DMS53 (cell line): ENCODE measurements at regions not wholly inside any gene's neighbourhood (a gene's known extent, or its start where the extent isn't known, plus 50 kb on each side); places are given as distances from the start of the nearest gene placed in this dataset.

ENCODE experiments used
- DNase-seq: peaks from one replicate; lab custom pipeline; 2025; lab: John Stamatoyannopoulos, UW

DNA sequence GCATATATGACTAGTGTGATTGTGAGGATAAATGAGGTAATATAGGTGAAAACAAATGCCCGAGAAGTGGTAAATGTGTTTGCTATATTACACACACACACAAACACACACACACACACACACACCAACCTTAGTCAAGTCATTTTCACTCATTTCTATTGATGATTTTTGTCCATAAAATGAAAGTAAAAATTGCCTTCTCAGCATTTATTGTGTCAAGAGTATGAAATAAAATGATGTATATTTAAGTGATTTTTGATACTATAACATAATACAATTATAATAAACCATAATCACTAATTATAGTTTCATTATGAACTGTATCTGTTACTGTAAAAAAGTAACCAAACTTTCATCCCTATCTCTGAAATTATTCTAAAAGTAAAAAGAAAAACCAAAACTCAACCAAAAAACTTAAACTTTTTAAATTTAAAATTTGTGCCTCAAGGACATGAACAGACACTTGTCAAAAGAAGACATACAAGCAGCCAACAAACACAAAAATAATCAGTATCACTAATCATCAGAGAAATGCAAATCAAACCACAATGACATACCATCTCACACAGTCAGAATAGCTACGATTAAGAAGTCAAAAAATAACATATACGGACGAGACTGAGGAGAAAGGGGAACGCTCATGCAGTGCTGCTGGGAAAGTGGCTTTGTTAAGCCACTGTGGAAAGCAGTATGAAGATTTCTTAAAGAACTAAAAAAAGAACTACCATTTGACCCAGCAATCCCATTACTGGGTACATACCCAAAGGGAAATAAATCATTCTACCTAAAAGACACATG lies 601.0 kb downstream of the TMA16 start:
- no peak for DNase-seq

DNA sequence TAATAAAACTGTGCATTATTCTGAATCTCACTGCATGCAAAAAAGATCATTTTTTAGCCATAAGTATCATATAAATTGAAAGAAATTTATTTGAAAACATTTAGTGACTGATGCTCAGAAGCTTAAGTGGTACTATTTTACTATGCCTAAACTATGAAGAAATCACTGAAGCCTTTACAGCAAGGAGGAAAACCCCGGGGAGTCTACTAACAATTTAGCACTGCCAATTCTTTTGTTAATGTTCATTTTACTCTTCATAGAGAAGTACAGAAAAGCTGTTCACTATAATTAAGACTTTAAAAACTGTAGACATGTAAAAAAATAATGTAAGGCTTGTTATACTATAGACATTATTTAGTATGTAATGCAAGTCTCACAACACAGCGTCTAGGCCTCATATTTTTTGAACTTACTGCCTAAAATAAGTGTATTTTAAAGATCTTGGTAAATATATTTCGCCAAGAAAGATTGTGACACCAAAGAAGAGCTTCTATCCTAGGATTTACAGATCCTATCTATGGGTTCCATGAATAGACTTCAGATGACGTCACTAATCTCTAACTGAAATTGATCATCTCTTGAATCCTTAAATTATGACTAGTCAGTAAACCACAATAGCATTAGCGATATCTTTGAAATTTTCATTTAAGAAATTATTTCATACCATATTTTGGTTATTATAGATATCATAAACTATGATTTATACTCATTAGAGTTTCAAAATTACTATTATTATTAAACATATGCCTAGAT lies 602.5 kb downstream of the TMA16 start:
- no peak for DNase-seq

DNA sequence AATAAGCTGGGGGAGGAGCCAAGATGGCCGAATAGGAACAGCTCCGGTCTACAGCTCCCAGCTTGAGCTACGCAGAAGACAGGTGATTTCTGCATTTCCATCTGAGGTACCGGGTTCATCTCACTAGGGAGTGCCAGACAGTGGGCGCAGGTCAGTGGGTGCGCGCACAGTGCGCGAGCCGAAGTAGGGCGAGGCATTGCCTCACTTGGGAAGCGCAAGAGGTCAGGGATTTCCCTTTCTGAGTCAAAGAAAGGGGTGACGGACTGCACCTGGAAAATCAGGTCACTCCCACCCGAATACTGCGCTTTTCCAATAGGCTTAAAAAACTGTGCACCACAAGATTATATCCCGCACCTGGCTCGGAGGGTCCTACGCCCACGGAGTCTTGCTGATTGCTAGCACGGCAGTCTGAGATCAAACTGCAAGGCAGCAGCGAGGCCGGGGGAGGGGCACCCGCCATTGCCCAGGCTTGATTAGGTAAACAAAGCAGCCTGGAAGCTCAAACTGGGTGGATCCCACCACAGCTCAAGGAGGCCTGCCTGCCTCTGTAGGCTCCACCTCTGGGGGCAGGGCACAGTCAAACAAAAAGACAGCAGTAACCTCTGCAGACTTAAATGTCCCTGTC lies 606.4 kb downstream of the TMA16 start:
- peak; percentile 52 for DNase-seq

DNA sequence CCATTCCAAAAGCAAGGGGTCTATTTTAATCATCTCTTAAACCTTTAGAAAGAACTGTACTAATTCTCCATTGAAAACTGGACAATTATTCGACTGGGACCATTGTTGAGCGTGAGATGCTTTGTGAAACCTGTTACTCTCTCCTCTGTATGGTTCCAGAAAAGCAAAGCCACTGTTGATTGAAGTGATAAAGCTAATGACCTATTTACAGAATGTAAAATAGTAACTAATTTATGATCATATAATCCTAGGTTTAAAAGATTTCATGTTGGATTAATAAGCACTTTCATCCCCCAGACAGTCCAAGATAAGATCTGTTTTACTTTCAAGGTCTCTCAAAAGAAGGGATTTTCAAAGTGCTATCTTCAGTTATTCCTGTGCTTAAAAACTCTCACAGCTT lies 614.5 kb downstream of the TMA16 start:
- DNase-seq: no peak

DNA sequence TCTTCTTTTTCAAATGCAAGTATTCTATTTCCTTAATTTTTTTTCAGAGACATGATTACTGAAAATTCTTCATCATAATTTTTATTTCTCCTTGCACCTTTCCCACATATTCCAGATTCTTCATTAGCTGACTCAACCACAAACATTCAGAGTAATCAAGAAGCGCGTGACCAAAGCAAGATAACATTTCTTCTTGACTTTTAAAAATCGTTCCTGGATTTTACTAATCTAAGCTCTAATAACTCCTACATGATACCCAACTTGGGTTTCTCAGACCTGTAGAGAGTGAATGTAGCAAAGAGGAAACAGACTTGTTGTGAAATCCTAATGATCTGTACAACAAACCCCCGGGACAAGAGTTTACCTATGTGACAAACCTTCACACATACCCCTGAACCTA lies 615.0 kb downstream of the TMA16 start:
- DNase-seq: no peak

DNA sequence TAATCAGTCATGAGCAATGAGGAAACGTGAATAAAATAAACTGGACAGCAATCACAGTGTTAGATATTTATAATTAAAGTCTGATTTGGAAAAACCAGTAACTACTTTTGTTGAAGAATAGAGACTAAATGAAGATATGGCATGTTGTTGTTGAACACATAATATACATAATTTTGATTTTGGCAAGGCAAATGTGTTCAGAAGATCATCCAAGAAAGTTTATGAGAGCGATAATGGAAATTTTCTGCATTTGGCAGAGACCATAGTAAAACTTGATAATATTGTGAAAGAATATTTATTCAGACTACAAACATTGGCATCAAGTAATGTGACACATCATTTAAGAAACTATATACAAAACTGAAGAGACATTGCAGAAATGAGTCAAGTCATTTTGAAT lies 620.7 kb downstream of the TMA16 start:
- DNase-seq: no peak

DNA sequence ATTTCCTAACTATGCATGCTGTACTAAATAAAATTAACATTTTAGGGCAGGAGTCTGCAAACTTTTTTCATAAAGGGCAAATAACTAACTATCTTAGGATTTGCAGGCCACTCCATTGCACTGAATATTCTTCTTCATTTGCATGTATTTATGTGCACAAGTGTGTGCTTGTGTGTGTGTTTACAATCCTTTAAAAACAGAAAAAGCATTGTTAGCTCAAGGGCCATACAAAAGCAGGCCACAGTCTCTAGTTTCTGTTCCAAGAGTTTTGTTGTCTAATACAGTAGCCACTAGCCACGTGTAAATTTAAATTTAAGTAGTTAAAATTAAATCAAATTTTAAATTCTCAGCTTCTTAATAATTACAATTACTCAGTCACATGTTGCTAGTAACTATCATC lies 621.8 kb downstream of the TMA16 start:
- DNase-seq: no peak

DNA sequence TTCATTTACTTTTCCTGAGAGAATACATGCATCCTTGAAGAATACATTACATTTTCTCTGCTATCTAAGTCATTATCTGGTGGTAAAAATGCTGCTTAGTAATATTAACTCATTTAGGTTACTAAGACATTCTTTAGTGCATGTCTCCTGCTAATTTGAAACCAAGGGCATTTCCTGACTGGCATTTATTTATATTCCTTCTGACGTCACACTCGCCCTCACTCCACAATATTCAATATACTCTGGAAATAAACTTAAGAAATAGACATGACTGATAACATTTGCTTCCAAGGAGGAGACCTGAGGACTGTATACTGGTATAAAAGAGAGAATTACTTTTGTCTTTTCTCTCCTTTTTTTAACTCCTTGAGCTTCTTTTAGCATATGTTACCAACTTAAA lies 619.5 kb upstream of the SMIM31 start:
- DNase-seq: no peak

DNA sequence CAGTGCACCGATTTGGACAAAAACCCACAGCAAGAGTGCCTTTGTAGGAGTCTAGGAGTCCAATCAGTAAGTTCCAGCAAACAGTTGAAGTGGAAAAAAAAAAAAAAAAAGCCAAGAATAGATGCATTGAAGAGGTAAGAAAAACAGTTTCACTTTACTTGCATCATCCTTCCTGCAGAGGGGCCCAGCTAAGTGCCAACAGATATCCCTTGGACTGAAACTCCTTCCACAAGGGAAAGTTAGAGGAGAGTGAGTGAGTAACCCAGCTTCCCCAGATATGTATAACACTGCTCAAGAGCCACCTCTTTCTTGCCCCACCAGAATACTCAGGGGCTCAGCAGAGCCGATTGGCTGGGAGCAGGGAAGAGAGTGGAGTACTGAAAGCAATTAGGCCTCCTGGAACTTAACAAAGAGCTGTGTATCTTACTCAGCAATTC lies 617.7 kb upstream of the SMIM31 start:
- DNase-seq: peak; percentile 31

DNA sequence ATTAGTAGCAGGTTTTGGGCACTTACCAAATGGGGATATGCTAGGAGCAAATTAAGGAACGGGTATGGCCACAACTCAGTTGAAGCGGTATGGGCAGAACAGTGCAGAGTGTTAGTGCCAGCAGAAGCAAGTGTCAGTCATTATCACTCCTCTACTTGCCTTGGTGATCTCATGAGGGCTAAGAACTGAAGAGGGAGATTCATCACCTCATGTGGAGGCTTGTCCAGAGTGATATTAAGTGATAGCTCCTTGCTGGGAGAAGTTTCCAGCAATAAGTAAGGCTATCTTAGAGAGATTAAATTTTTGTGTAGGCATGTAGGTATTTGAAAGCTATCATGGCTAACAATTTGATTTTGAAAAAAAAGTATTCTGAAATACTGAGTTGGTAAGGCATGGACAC lies 615.4 kb upstream of the SMIM31 start:
- no peak for DNase-seq

DNA sequence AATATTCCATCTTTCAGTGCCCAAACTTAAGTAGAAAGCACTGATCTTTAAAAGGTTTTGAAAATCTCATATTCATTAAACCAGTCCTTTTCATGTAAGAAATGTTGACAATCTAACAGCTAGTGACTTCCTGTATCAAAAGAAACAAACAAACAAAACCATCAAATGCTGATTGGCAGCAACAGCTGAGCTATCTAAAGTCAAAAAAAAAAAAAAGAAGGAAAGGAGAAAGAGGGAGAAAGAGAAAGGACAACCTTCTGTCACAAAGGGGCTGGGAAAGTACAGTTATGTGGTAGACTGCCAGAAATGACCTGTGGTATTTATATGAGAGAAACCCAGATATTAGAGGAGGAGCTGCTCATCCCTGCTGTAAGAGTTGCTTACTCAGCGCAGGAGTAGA lies 614.6 kb upstream of the SMIM31 start:
- no peak for DNase-seq

DNA sequence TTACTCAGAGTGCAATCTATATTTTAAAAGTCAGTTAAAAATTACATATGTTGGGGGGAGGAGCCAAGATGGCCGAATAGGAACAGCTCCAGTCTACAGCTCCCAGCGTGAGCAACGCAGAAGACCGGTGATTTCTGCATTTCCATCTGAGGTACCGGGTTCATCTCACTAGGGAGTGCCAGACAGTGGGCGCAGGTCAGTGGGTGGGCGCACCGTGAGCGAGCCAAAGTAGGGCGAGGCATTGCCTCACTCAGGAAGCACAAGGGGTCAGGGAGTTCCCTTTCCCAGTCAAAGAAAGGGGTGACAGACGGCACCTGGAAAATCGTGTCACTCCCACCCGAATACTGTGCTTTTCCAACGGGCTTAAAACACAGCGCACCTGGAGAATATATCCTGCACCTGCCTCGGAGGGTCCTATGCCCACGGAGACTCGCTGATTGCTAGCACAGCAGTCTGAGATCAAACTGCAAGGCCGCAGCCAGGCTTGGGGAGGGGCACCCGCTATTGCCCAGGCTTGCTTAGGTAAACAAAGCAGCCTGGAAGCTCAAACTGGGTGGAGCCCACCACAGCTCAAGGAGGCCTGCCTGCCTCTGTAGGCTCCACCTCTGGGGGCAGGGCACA lies 612.1 kb upstream of the SMIM31 start:
- DNase-seq: peak; percentile 24

DNA sequence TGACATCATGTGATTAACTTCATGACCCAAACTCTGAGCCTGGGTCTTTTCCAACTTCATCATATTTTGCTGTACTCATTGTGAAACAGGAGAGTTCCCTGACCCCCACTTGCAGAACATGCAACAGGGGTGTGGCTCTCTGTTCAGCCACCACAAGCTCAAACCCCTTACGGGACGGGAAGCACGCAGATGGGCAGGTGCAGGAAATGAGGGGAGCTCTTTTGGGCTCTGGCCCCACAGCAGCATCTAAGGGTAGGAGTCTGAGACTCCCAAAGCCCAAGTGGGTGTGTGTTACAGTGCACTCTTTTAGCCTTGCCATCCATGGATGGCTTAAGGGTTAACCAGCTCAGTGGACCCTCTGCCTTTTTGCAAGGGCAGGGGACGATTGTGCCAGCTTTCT lies 599.5 kb upstream of the SMIM31 start:
- no peak for DNase-seq

DNA sequence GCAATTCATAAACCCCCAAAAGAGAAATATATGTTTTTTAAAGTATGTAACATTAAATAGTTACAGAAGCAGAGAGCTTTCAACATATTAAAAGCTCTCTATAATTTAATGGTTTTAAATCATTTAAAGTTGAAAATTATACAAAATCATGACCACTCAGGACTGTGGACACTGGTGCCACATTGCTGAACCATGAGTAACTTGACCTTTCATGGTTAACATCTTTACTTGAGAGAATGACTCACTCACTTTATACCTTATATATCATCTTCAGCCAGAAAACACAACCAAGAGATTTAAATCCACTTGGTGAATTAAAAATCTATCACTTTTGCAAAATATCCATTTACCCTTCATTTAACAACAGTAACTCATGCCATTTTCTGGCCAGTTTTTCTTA lies 584.3 kb upstream of the SMIM31 start:
- peak; percentile 9 for DNase-seq

DNA sequence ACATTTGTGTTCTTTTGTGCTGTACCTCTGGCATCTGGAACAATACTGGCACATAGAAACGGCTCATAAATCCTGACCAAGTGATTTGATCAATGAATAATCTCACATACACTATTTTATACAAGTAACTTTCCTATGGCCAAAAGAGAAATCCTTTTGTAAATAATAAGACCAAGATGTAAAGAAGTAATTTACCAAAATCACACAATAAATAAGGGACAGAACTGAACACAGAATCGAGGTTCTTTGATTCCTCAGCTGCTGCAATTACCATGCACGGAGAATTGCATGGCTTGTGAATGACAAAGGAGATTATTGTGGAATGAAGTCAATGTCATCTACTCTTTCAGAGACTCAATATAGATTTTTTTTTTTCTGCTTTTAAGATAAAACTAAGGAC lies 576.8 kb upstream of the SMIM31 start:
- DNase-seq: no peak

DNA sequence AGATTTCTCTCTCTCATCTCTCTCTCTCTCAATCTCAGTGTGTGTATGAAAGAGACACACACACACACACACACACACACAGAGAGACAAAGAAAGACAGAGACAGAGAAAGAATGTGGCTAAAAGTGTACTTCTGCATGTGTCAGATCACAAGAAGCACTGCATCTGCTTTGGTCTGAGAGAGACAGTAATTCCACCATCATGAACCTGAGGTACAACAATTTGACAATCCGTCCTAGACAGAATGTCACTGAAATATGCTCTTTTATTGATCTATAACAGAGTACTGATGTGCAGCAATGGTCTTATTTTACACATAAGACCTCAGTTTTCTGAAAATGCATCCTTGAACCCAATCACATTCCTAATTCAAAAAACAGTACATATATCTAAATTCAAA lies 576.2 kb upstream of the SMIM31 start:
- no peak for DNase-seq

DNA sequence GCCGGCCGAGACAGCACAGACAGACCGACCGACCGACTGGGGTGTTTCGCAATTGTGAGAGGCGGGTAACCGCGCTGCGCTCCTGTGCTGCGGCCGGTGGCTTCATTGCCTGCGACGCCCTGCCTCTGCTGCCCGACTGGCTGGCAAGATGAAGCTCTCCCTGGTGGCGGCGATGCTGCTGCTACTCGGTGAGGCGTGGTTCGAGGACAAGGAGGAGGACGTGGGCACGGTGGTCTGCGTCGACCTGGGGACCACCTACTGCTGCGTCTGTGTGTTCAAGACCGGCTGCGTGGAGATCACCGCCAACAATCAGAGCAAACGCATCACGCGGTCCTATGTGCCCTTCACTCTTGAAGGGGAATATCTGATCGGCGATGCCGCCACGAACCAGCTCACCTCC lies 565.7 kb upstream of the SMIM31 start:
- no peak for DNase-seq

DNA sequence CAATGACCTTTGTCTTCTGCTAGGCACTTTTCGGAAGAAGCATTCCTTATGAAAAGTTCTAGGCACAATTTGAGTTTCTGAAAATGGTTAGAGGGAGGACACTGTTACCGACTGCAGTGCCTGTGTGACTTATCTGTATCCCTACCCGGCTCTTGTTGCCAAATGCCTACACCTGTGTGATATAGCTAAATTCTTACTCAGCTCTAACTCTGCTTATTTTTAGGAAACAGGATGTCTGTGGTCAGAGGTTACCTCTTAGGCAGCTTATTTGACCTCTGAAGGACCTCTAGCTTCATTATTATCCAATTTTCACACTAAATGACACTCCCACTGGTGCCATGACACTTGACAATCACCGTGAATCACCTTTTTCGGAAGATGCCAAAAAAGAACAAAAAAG lies 561.1 kb upstream of the SMIM31 start:
- no peak for DNase-seq

DNA sequence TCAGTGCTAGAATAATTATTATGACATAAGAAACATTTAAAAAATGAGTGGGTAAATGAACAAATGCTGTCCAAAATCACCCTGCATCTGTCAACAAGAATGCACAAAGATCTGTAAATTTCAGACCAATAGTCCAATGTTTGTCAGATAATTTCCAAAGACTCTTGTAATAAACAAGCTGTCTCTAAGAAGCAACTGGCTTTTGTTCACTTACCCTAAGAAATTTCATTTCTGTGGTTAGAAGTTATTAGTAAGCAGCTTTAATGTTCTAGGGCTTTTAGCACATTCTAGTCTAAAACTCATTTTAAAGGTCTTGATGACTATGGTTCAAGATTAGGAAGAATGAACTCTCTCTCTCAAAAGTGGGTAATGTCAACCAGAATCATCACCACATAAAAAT lies 560.3 kb upstream of the SMIM31 start:
- no peak for DNase-seq

DNA sequence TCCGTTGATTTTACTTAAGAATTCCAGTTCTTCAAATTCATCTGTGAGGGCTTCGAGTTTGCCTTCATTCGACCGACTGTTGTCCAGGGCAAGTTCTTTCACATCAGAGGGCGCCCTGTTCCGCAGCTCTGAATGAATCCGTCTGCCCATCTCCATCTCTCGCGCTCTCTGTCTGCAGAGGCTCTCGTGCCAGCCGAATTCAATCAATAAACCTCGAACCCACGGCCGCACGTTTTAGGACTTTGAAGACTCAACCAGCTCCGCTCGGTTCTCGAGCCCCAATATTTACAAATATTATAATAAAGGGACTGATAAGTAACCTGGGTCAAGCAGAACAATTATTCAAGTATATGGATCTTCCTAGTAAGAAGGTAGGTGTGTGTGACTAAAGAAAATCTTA lies 556.4 kb upstream of the SMIM31 start:
- DNase-seq: no peak

DNA sequence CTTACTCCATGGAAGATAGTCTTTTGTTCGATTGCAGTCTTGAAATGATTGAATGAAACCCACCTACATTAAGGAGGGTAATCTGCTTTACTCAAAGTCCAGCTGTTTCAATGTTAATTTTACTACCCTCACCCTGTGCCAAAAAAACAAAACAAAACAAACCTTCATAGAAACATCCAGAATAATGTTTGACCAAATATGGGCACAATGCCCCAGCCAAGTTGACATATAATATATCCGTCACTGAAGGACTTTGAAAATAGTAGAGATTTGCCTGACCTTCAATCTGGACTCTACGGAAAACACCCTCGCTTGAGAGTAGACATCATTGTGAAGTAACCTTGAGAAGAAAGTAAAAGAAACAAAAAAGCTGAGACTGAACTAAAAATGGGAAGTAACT lies 550.5 kb upstream of the SMIM31 start:
- DNase-seq: no peak

DNA sequence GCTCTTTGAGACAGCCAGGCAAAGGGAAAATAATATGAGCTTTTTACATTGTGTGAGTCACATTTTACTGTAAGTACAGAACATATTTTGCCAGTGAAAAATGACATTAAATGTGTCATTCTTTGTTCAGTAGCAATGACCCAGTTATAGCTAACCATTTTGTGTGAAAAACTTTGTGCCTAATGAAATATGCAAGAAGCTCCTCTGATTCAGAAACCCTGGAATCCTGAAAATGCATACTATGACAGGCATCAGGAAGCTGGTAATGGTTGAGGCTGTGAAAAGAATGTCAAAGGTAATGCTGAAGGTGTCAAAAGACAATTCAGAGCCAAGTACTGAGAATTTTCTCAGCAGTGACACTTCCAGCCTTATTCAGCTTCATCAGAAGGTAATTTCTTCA lies 549.5 kb upstream of the SMIM31 start:
- DNase-seq: no peak

DNA sequence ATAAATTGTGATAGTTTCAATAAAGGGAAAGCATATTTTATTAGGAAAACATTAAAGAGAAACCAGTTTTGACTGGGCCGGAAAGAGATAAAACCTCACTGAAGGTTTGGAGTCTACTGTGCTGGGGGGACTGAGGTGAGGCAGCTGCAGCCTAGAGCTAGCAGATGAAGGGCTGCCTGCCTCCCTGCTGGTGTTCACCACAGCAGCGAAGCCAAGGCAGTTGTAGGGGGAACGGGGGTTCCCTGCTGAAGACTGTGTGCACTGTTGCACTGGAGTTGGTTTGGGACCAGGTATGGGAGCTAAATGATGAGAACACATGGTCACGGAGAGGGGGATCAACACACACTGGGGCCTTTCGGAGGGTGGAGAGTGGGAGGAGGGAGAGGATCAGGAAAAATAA lies 546.5 kb upstream of the SMIM31 start:
- DNase-seq: no peak
